PC-3 (cell line): ENCODE measurements at regions not wholly inside any gene's neighbourhood (a gene's known extent, or its start where the extent isn't known, plus 50 kb on each side); places are given as distances from the start of the nearest gene placed in this dataset.

ENCODE experiments used
- ATAC-seq: fragments of 200-7000 bp; cut with Tn5 transposase; 2 replicates; pipeline ENCODE4 v1.9.1; 2020; ENCODE audit warnings: mild to moderate bottlenecking, moderate library complexity
- BruUV-seq: library from RNA; stranded (reverse); fragments of 400-500 nt; replicated peaks from 2 replicates; lab custom pipeline; 2021; lab: Mats Ljungman, UMichigan
- CTCF ChIA-PET: fragments of 300-600 bp; sonication (Branson Sonifier 250); formaldehyde crosslinking; loops from one replicate; lab custom pipeline; 2022; ENCODE audit warnings: antibody characterized with exemption; lab: Charles Lee
- POLR2A ChIA-PET: fragments of 300-600 bp; sonication (Branson Sonifier 250); formaldehyde crosslinking; loops from one replicate; lab custom pipeline; 2022; ENCODE audit warnings: antibody characterized with exemption; ENCODE audit not compliant: unreplicated experiment; lab: Charles Lee
- DNase-seq: peaks from one replicate; pipeline ENCODE4 v3.0.0-alpha.2; 2015
- H2AFZ ChIP-seq: fragments of 300-600 bp; sonication (generic); 2 replicates; pipeline ENCODE4 v1.6.0; 2016; ENCODE audit warnings: antibody characterized with exemption, low read length
- H3F3A ChIP-seq: fragments of 300-600 bp; sonication (generic); one replicate; pipeline ENCODE4 v1.6.0; 2017; ENCODE audit warnings: antibody characterized with exemption, low read length, control low read depth, mild to moderate bottlenecking; ENCODE audit not compliant: unreplicated experiment
- H3K27ac ChIP-seq: fragments of 300-600 bp; sonication (generic); 2 replicates; pipeline ENCODE4 v1.5.1; 2016; ENCODE audit warnings: mild to moderate bottlenecking, low read length
- H3K27me3 ChIP-seq: fragments of 300-600 bp; sonication (generic); 2 replicates; pipeline ENCODE4 v1.6.1; 2016; ENCODE audit warnings: low read length, mixed read lengths
- H3K36me3 ChIP-seq: fragments of 300-600 bp; sonication (generic); 2 replicates; pipeline ENCODE4 v1.6.1; 2016; ENCODE audit warnings: low read depth, mixed run types, low read length, mixed read lengths
- H3K4me1 ChIP-seq: fragments of 300-600 bp; sonication (generic); 2 replicates; pipeline ENCODE4 v1.5.1; 2016; ENCODE audit warnings: low read length; ENCODE audit not compliant: insufficient read depth
- H3K4me2 ChIP-seq: fragments of 300-600 bp; sonication (generic); 2 replicates; pipeline ENCODE4 v1.6.0; 2016; ENCODE audit warnings: low read length
- H3K4me3 ChIP-seq: fragments of 300-600 bp; sonication (generic); 2 replicates; pipeline ENCODE4 v1.5.1; 2016; ENCODE audit warnings: mild to moderate bottlenecking, low read length, mixed read lengths
- H3K79me2 ChIP-seq: fragments of 300-600 bp; sonication (generic); 2 replicates; pipeline ENCODE4 v1.6.1; 2017; ENCODE audit warnings: low read length, mixed read lengths
- H3K9ac ChIP-seq: fragments of 300-600 bp; sonication (generic); 2 replicates; pipeline ENCODE4 v1.6.0; 2016; ENCODE audit warnings: mild to moderate bottlenecking, low read length
- H3K9me2 ChIP-seq: fragments of 300-600 bp; sonication (generic); replicated peaks from 2 replicates; pipeline ENCODE4 v1.6.1; 2016; ENCODE audit warnings: mixed run types, low read length, mixed read lengths
- H3K9me3 ChIP-seq: fragments of 300-600 bp; sonication (generic); 2 replicates; pipeline ENCODE4 v1.6.1; 2016; ENCODE audit warnings: low read length, mixed read lengths
- H4K20me1 ChIP-seq: fragments of 300-600 bp; sonication (generic); 2 replicates; pipeline ENCODE4 v1.6.1; 2016; ENCODE audit warnings: low read length, mixed read lengths
- CTCF ChIP-seq: fragments of 300-600 bp; sonication (generic); conservative IDR thresholded peaks from 2 replicates; pipeline ENCODE4 v1.5.1; 2017; ENCODE audit warnings: antibody characterized with exemption, low read depth, mild to moderate bottlenecking, low read length
- EZH2 ChIP-seq: fragments of 300-600 bp; sonication (generic); IDR thresholded peaks from one replicate; pipeline ENCODE4 v1.6.1; 2017; ENCODE audit warnings: antibody characterized with exemption, mild to moderate bottlenecking, low read length; ENCODE audit not compliant: unreplicated experiment
- EZH2phosphoT487 ChIP-seq: fragments of 300-600 bp; sonication (generic); IDR thresholded peaks from 2 replicates; pipeline ENCODE4 v1.6.1; 2018; ENCODE audit warnings: mild to moderate bottlenecking, antibody characterized with exemption, low read length, borderline replicate concordance
- intact Hi-C: fragments of 100-400 bp; cut with micrococcal nuclease; formaldehyde crosslinking; loops from 2 replicates; pipeline ENCODE4 v1.9.0; 2023

- Histone ChIP-seq H3K27ac (no peak overlapping the region), H3K27me3 (no peaks in the 10 kb centered on the region), H4K20me1 (no peaks in the 10 kb centered on the region), H3K4me3 (no peak overlapping the region), H3F3A (no peaks in the 10 kb centered on the region), H3K9me3 (no peaks in the 10 kb centered on the region), H3K4me1 (no peaks in the 10 kb centered on the region), H3K9ac (no peak overlapping the region), H3K36me3 (no peaks in the 10 kb centered on the region), H3K79me2 (no peaks in the 10 kb centered on the region), H3K4me2 (no peak overlapping the region), H2AFZ (no peak overlapping the region), H3K9me2 (no peaks in the 10 kb centered on the region)
- no peak for DNase-seq
- no peak for ATAC-seq
- intact Hi-C loops, result loop anchor here (10.0 kb wide), 2 partner anchors 334 to 614 kb away; no protein-coding TSS in a partner anchor
- CTCF ChIA-PET, result no interaction called here
- POLR2A ChIA-PET, result no interaction called here
- no peak for TF ChIP-seq EZH2
- no peak for TF ChIP-seq EZH2phosphoT487
- TF ChIP-seq CTCF, result no peak
- no TSS peak for BruUV-seq
These were observed 1095.4 kb upstream of the PCDH20 start for GRCh38 chr13:62510906-62511655.

- CTCF ChIA-PET, result no interaction called here
- POLR2A ChIA-PET, result no interaction called here
- Histone ChIP-seq H3K9me3 (no peaks in the 10 kb centered on the region), H3F3A (no peaks in the 10 kb centered on the region), H4K20me1 (no peaks in the 10 kb centered on the region), H3K4me1 (no peaks in the 10 kb centered on the region), H3K27me3 (no peaks in the 10 kb centered on the region), H3K9ac (no peak overlapping the region), H3K27ac (no peak overlapping the region), H2AFZ (no peak overlapping the region), H3K79me2 (no peaks in the 10 kb centered on the region), H3K4me3 (no peak overlapping the region), H3K4me2 (no peak overlapping the region), H3K36me3 (no peaks in the 10 kb centered on the region), H3K9me2 (no peaks in the 10 kb centered on the region)
- ATAC-seq (no peak), DNase-seq (no peak)
- no TSS peak for BruUV-seq
- intact Hi-C loops, result loop anchor here (10.0 kb wide), 1 partner anchor 118 kb away; no protein-coding TSS in a partner anchor
- TF ChIP-seq EZH2 (no peak), CTCF (no peak), EZH2phosphoT487 (no peak)
These were observed 1086.9 kb upstream of the PCDH20 start for GRCh38 chr13:62502588-62502987.

GRCh38 chr13:62489731-62490130 lies 1074.1 kb upstream of the PCDH20 start:
- H3K9me3 ChIP-seq, result no peaks in the 10 kb centered on the region
- TF ChIP-seq EZH2phosphoT487 (no peak), CTCF (no peak), EZH2 (no peak)
- no peaks in the 10 kb centered on the region for H3K79me2 ChIP-seq
- H4K20me1 ChIP-seq, result no peaks in the 10 kb centered on the region
- BruUV-seq, result no TSS peak
- no peaks in the 10 kb centered on the region for H3K9me2 ChIP-seq
- H2AFZ ChIP-seq, result no peak overlapping the region
- no peak for ATAC-seq
- H3K4me1 ChIP-seq, result no peaks in the 10 kb centered on the region
- H3K27me3 ChIP-seq, result no peaks in the 10 kb centered on the region
- no peak for DNase-seq
- no peak overlapping the region for H3K27ac ChIP-seq
- no peaks in the 10 kb centered on the region for H3F3A ChIP-seq
- intact Hi-C loops, result no loop called here
- POLR2A ChIA-PET, result no interaction called here
- CTCF ChIA-PET, result no interaction called here
- H3K4me3 ChIP-seq, result no peak overlapping the region
- no peaks in the 10 kb centered on the region for H3K36me3 ChIP-seq
- H3K4me2 ChIP-seq, result no peak overlapping the region
- H3K9ac ChIP-seq, result no peak overlapping the region
